MM.1S (cell line): ENCODE measurements at regions not wholly inside any gene's neighbourhood (a gene's known extent, or its start where the extent isn't known, plus 50 kb on each side); places are given as distances from the start of the nearest gene placed in this dataset.

Source experiments
- CTCF ChIP-seq: fragments of 300-600 bp; sonication (generic); IDR thresholded peaks from 2 replicates; pipeline ENCODE4 v1.5.1; 2016; ENCODE audit warnings: antibody characterized with exemption, low read length, mixed read lengths
- EZH2phosphoT487 ChIP-seq: fragments of 300-600 bp; sonication (generic); IDR thresholded peaks from 2 replicates; pipeline ENCODE4 v1.6.1; 2018; ENCODE audit warnings: antibody characterized with exemption, low read length

DNA sequence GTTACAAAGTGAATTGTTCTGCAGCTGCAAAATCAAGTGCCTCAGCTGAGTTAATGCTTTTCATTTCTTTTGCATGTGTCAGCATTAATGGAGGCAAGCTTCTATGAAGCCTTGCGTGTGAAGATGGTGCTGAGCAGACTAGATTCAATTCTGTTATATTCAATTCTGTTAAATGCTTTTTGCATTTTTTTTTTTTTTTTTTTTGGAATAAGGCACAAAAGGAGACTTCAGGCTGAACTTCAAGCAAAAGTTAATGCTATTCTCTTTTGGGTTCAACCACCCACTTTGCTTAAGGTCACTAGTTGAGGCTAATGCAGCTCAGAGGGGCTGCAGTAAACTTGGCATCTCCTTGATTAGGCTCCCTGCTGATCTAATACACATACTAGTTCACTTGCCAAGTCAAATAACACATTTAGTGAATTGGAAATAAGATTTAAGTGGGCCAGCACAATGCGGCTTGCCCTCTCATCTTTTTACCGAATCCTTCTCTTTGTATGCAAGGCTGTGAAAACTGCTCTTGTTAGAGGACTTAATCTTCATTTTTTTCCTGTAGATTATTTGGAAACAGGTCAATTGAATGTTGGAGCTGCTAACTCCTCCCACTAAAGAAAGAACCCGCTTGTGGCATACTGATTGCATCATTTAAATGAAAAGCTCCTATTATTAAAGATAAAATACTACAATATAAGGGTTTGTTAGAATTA, 1020.2 kb downstream of the NR2F1-AS1 start:
- TF ChIP-seq CTCF (no peak), EZH2phosphoT487 (no peak)
